Osteoblast (primary cell): ENCODE measurements at regions not wholly inside any gene's neighbourhood (a gene's known extent, or its start where the extent isn't known, plus 50 kb on each side); places are given as distances from the start of the nearest gene placed in this dataset.

ENCODE experiments used
- DNase-seq: peaks from one replicate; pipeline ENCODE4 v3.0.0; 2011; ENCODE audit warnings: low spot score, mixed read lengths; ENCODE audit not compliant: insufficient read length; ENCODE audit errors: missing footprints
- H2AFZ ChIP-seq: 2 replicates; pipeline ENCODE4 v1.6.0; 2011; ENCODE audit warnings: mild to moderate bottlenecking, low read length
- H3K27ac ChIP-seq: 2 replicates; pipeline ENCODE4 v1.5.1; 2011; ENCODE audit warnings: mild to moderate bottlenecking, low read depth, low read length, moderate library complexity
- H3K27me3 ChIP-seq: 2 replicates; pipeline ENCODE4 v1.6.0; 2012; ENCODE audit warnings: mild to moderate bottlenecking, control low read depth, inconsistent platforms, low read length, moderate library complexity; ENCODE audit not compliant: insufficient read depth
- H3K36me3 ChIP-seq: 2 replicates; pipeline ENCODE4 v1.5.1; 2011; ENCODE audit warnings: mild to moderate bottlenecking, low read length, control low read depth, moderate library complexity; ENCODE audit not compliant: insufficient read depth
- H3K4me1 ChIP-seq: 2 replicates; pipeline ENCODE4 v1.5.1; 2011; ENCODE audit warnings: mild to moderate bottlenecking, low read length, control low read depth, moderate library complexity; ENCODE audit not compliant: insufficient read depth
- H3K4me2 ChIP-seq: 2 replicates; pipeline ENCODE4 v1.6.0; 2011; ENCODE audit warnings: mild to moderate bottlenecking, low read length; ENCODE audit not compliant: insufficient read depth
- H3K4me3 ChIP-seq: fragments of 200-600 bp; sonication (generic); 3 replicates; pipeline ENCODE4 v1.5.1; 2012; ENCODE audit warnings: mild to moderate bottlenecking, low read length, inconsistent platforms; ENCODE audit not compliant: insufficient read depth
- H3K79me2 ChIP-seq: 2 replicates; pipeline ENCODE4 v1.6.0; 2012; ENCODE audit warnings: mild to moderate bottlenecking, low read length, control low read depth, inconsistent platforms; ENCODE audit not compliant: insufficient read depth
- H3K9me3 ChIP-seq: 2 replicates; pipeline ENCODE4 v1.5.1; 2011; ENCODE audit warnings: low read depth, low read length, control low read depth
- H4K20me1 ChIP-seq: 2 replicates; pipeline ENCODE4 v1.6.0; 2012; ENCODE audit warnings: mild to moderate bottlenecking, low read length, control low read depth; ENCODE audit not compliant: insufficient read depth
- TF ChIP-seq, protein P1 (sequence below): IDR thresholded peaks from 2 replicates; pipeline ENCODE4 v1.5.1; 2011; ENCODE audit warnings: mild to moderate bottlenecking, low read depth, low read length, moderate library complexity; ENCODE audit errors: extremely low read depth

- no peak overlapping the region for H3K27ac ChIP-seq
- H3K4me1 ChIP-seq: no peaks in the 10 kb centered on the region
- H3K27me3 ChIP-seq: no peaks in the 10 kb centered on the region
- H3K4me3 ChIP-seq: no peak overlapping the region
- no peaks in the 10 kb centered on the region for H3K36me3 ChIP-seq
- H3K9me3 ChIP-seq: no peaks in the 10 kb centered on the region
- H3K4me2 ChIP-seq: no peak overlapping the region
- no peaks in the 10 kb centered on the region for H3K79me2 ChIP-seq
- H2AFZ ChIP-seq: no peak overlapping the region
- no peaks in the 10 kb centered on the region for H4K20me1 ChIP-seq
- TF ChIP-seq, protein P1, sequence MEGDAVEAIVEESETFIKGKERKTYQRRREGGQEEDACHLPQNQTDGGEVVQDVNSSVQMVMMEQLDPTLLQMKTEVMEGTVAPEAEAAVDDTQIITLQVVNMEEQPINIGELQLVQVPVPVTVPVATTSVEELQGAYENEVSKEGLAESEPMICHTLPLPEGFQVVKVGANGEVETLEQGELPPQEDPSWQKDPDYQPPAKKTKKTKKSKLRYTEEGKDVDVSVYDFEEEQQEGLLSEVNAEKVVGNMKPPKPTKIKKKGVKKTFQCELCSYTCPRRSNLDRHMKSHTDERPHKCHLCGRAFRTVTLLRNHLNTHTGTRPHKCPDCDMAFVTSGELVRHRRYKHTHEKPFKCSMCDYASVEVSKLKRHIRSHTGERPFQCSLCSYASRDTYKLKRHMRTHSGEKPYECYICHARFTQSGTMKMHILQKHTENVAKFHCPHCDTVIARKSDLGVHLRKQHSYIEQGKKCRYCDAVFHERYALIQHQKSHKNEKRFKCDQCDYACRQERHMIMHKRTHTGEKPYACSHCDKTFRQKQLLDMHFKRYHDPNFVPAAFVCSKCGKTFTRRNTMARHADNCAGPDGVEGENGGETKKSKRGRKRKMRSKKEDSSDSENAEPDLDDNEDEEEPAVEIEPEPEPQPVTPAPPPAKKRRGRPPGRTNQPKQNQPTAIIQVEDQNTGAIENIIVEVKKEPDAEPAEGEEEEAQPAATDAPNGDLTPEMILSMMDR: no peak
- DNase-seq: no peak
These were observed 86.0 kb upstream of the GRIK3 start for GRCh38 chr1:37120279-37120678.

DNA sequence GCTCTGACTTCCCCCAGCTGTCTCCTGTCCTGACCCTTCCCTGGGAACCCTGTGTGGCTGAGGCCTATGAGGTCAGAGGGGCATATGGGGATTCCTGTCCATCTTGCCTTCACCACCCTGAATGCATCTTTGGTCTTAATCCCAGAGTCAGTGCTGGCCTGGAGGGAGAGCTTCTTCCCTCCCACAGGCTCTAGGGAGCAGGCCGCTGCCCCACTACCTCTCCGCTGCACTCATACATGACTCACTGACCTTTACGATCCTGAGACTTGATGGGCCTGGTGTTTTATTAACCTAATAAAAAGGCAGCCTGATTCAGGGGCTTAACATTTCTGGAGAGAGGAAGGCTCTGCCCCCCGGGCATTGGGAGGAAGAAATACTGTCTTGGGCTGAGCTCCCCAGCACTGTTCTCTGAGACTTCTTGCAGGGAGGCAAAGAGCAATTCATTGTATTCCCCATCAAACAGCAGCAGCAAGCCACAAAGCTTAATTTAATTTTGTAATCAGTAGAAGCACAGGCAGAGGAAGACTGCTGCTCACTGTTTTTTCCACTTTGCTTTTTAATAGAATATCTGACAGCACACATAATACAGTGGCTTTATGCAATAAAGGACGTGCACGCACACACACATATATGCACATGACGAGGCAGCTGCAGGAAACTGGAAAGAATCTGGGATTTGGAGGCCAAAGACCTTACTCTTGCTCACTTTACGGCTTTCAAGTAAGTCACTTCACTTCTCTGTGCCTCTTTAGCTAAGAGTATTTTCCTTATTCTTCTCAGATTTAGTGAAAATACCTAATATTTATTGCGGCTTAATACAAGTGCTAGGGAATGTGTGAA, 89.2 kb upstream of the GRIK3 start:
- Histone ChIP-seq H3K4me2 (no peak overlapping the region), H3K27me3 (no peaks in the 10 kb centered on the region), H2AFZ (no peak overlapping the region), H3K36me3 (no peaks in the 10 kb centered on the region), H3K4me3 (no peak overlapping the region), H3K79me2 (no peaks in the 10 kb centered on the region), H4K20me1 (no peaks in the 10 kb centered on the region), H3K27ac (no peak overlapping the region), H3K9me3 (no peaks in the 10 kb centered on the region), H3K4me1 (no peaks in the 10 kb centered on the region)
- DNase-seq: no peak
- TF ChIP-seq, protein P1: no peak

- peak; percentile 51 for DNase-seq
- Histone ChIP-seq H3K36me3 (no peaks in the 10 kb centered on the region), H3K27ac (no peak overlapping the region), H3K9me3 (no peaks in the 10 kb centered on the region), H3K4me3 (no peak overlapping the region), H3K4me2 (no peak overlapping the region), H4K20me1 (no peaks in the 10 kb centered on the region), H3K27me3 (no peaks in the 10 kb centered on the region), H3K79me2 (no peaks in the 10 kb centered on the region), H3K4me1 (no peaks in the 10 kb centered on the region), H2AFZ (no peak overlapping the region)
- TF ChIP-seq, protein P1: no peak
These were observed 90.2 kb upstream of the GRIK3 start for GRCh38 chr1:37124501-37124900.

- Histone ChIP-seq H4K20me1 (no peaks in the 10 kb centered on the region), H2AFZ (no peak overlapping the region), H3K79me2 (no peaks in the 10 kb centered on the region), H3K27ac (no peak overlapping the region), H3K4me2 (no peak overlapping the region), H3K36me3 (no peaks in the 10 kb centered on the region), H3K4me1 (no peaks in the 10 kb centered on the region), H3K27me3 (no peaks in the 10 kb centered on the region), H3K9me3 (no peaks in the 10 kb centered on the region), H3K4me3 (no peak overlapping the region)
- no peak for DNase-seq
- TF ChIP-seq, protein P1: no peak
These were observed 91.0 kb upstream of the GRIK3 start for GRCh38 chr1:37125295-37125694.
